ENCODE measurements at regions not wholly inside any gene's neighbourhood (a gene's known extent, or its start where the extent isn't known, plus 50 kb on each side); places are given as distances from the start of the nearest gene placed in this dataset.

- no peak overlapping the region for H3K4me3 Mint-ChIP-seq (ENCODE audit: unreplicated experiment)
- H3K79me2 ChIP-seq (ENCODE audit: insufficient read depth, low read length): no peaks in the 10 kb centered on the region
- no peaks in the 10 kb centered on the region for H3K27me3 ChIP-seq (ENCODE audit: insufficient read depth, low read length)
- no peak overlapping the region for H2AFZ ChIP-seq (ENCODE audit: low read depth, low read length)
- H3K27ac Mint-ChIP-seq (ENCODE audit: unreplicated experiment): no peak overlapping the region
- H3K4me2 ChIP-seq (ENCODE audit: low read length): no peak overlapping the region
- no peaks in the 10 kb centered on the region for H3K27me3 Mint-ChIP-seq (ENCODE audit: low read depth, unreplicated experiment)
- no peak for DNase-seq (ENCODE audit: low read depth)
- H3K9me3 ChIP-seq (ENCODE audit: insufficient read depth, low read depth, low read length): no peaks in the 10 kb centered on the region
- no peaks in the 10 kb centered on the region for H3K36me3 ChIP-seq (ENCODE audit: insufficient read depth, low read length)
- no peaks in the 10 kb centered on the region for H3K9me3 Mint-ChIP-seq (ENCODE audit: unreplicated experiment)
- H3K36me3 Mint-ChIP-seq (ENCODE audit: low read depth, unreplicated experiment): no peaks in the 10 kb centered on the region
- no peak overlapping the region for H3K27ac ChIP-seq (ENCODE audit: low read depth, low read length)
- FAIRE-seq: no peak
- H3K4me3 ChIP-seq (ENCODE audit: insufficient read depth, low read depth, low read length): no peak overlapping the region
- peaks cover 4% of the 10 kb centered on the region for H3K4me1 Mint-ChIP-seq (ENCODE audit: low read depth, unreplicated experiment)
- H3K9ac ChIP-seq (ENCODE audit: low read length): no peak overlapping the region
- no peaks in the 10 kb centered on the region for H4K20me1 ChIP-seq (ENCODE audit: insufficient read depth, low read length)
- no peak for TF ChIP-seq CTCF (IDR thresholded peaks at IDR 0.05; ENCODE audit: insufficient read depth, low read depth, low read length)
- TF ChIP-seq EZH2 (IDR thresholded peaks at IDR 0.05; ENCODE audit: insufficient read depth, low read length): no peak
- no peaks in the 10 kb centered on the region for H3K4me1 ChIP-seq (ENCODE audit: insufficient read depth, low read length)
Observed at GRCh38 chr4:170700064-170700463, 610.3 kb upstream of the AADAT start.

- FAIRE-seq (no peak), DNase-seq (ENCODE audit: low read depth) (no peak)
- peaks cover 4% of the 10 kb centered on the region for H3K9me3 Mint-ChIP-seq (ENCODE audit: unreplicated experiment)
- H3K9ac ChIP-seq (ENCODE audit: low read length): no peak overlapping the region
- H2AFZ ChIP-seq (ENCODE audit: low read depth, low read length): no peak overlapping the region
- no peaks in the 10 kb centered on the region for H3K79me2 ChIP-seq (ENCODE audit: insufficient read depth, low read length)
- no peaks in the 10 kb centered on the region for H3K27me3 Mint-ChIP-seq (ENCODE audit: low read depth, unreplicated experiment)
- H3K9me3 ChIP-seq (ENCODE audit: insufficient read depth, low read depth, low read length): no peaks in the 10 kb centered on the region
- no peak overlapping the region for H3K27ac Mint-ChIP-seq (ENCODE audit: unreplicated experiment)
- H3K27ac ChIP-seq (ENCODE audit: low read depth, low read length): no peak overlapping the region
- H3K4me1 Mint-ChIP-seq (ENCODE audit: low read depth, unreplicated experiment): peaks cover under 1% of the 10 kb centered on the region
- H3K4me1 ChIP-seq (ENCODE audit: insufficient read depth, low read length): no peaks in the 10 kb centered on the region
- H3K36me3 Mint-ChIP-seq (ENCODE audit: low read depth, unreplicated experiment): no peaks in the 10 kb centered on the region
- no peak overlapping the region for H3K4me3 ChIP-seq (ENCODE audit: insufficient read depth, low read depth, low read length)
- H3K27me3 ChIP-seq (ENCODE audit: insufficient read depth, low read length): no peaks in the 10 kb centered on the region
- H3K4me3 Mint-ChIP-seq (ENCODE audit: unreplicated experiment): no peak overlapping the region
- no peak overlapping the region for H3K4me2 ChIP-seq (ENCODE audit: low read length)
- TF ChIP-seq EZH2 (IDR thresholded peaks at IDR 0.05; ENCODE audit: insufficient read depth, low read length): no peak
- TF ChIP-seq CTCF (IDR thresholded peaks at IDR 0.05; ENCODE audit: insufficient read depth, low read depth, low read length): no peak
- H4K20me1 ChIP-seq (ENCODE audit: insufficient read depth, low read length): no peaks in the 10 kb centered on the region
- no peaks in the 10 kb centered on the region for H3K36me3 ChIP-seq (ENCODE audit: insufficient read depth, low read length)
Observed at GRCh38 chr4:170698334-170698733, 608.6 kb upstream of the AADAT start.

GRCh38 chr4:170697845-170698244, 608.1 kb upstream of the AADAT start:
- DNase-seq (ENCODE audit: low read depth) (no peak), FAIRE-seq (no peak)
- Mint-ChIP-seq H3K27ac (ENCODE audit: unreplicated experiment) (no peak overlapping the region), H3K27me3 (ENCODE audit: low read depth, unreplicated experiment) (no peaks in the 10 kb centered on the region), H3K4me3 (ENCODE audit: unreplicated experiment) (no peak overlapping the region), H3K9me3 (ENCODE audit: unreplicated experiment) (peaks cover 4% of the 10 kb centered on the region), H3K36me3 (ENCODE audit: low read depth, unreplicated experiment) (no peaks in the 10 kb centered on the region), H3K4me1 (ENCODE audit: low read depth, unreplicated experiment) (no peaks in the 10 kb centered on the region)
- H3K9me3 ChIP-seq (ENCODE audit: insufficient read depth, low read depth, low read length): no peaks in the 10 kb centered on the region
- H2AFZ ChIP-seq (ENCODE audit: low read depth, low read length): no peak overlapping the region
- no peak overlapping the region for H3K9ac ChIP-seq (ENCODE audit: low read length)
- H3K4me1 ChIP-seq (ENCODE audit: insufficient read depth, low read length): no peaks in the 10 kb centered on the region
- H3K4me3 ChIP-seq (ENCODE audit: insufficient read depth, low read depth, low read length): no peak overlapping the region
- TF ChIP-seq EZH2 (IDR thresholded peaks at IDR 0.05; ENCODE audit: insufficient read depth, low read length): no peak
- no peak for TF ChIP-seq CTCF (IDR thresholded peaks at IDR 0.05; ENCODE audit: insufficient read depth, low read depth, low read length)
- no peaks in the 10 kb centered on the region for H4K20me1 ChIP-seq (ENCODE audit: insufficient read depth, low read length)
- H3K36me3 ChIP-seq (ENCODE audit: insufficient read depth, low read length): no peaks in the 10 kb centered on the region
- no peaks in the 10 kb centered on the region for H3K79me2 ChIP-seq (ENCODE audit: insufficient read depth, low read length)
- no peak overlapping the region for H3K27ac ChIP-seq (ENCODE audit: low read depth, low read length)
- H3K4me2 ChIP-seq (ENCODE audit: low read length): no peak overlapping the region
- no peaks in the 10 kb centered on the region for H3K27me3 ChIP-seq (ENCODE audit: insufficient read depth, low read length)

Data from astrocyte (in vitro differentiated cells and primary cell).